ENCODE measurements at regions not wholly inside any gene's neighbourhood (a gene's known extent, or its start where the extent isn't known, plus 50 kb on each side); places are given as distances from the start of the nearest gene placed in this dataset.

DNA sequence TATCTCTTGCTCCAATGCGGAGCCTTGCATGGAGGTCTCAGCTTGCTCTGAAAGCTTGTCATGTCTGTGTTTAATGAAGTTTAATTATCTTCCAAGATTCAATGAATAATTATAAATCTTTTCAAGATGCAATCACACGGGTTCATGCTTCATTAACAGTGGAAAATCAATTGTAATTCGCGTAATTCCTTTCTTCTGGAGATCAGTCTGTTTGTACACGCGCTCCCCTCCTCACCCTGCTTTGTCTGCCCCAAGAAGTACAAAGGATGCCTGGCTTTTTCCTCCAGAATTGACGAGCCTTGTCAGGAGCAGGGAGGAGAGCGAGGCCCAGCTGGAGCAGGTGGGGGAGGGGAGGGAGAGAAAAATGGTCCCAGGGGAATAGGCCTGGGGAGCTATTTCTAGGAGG, 65.0 kb upstream of the DISP3 start:
- no peak for DNase-seq

DNA sequence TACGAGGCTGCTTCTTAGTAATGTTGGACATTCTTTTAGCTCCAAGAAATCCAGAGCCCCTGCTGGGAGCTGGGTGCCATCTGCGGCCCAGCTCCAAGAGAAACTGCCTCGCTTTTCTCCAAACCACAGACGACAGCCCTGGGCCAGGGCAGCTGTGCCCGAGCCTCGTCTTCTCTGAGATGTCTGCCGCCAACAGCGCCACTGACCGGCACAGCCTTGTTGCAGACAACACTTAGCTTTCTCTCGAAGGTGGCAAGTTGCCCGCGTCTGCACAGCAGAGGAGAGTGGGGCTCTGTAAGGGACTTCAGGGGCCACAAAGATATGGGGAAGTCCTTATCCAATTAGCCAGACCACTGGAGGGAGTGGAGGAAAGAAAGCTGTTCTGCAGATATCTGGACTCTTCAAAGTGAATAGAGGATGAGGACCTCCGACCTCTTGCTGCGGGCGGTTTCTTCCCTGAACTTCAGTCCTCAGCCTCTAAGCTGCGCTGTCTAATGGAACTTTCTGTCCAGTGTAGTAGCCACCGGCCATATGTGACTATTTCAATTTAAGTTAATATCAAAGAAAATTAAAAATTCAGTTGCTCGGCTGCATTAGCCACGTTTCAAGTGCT, 63.9 kb upstream of the DISP3 start:
- no peak for DNase-seq

DNA sequence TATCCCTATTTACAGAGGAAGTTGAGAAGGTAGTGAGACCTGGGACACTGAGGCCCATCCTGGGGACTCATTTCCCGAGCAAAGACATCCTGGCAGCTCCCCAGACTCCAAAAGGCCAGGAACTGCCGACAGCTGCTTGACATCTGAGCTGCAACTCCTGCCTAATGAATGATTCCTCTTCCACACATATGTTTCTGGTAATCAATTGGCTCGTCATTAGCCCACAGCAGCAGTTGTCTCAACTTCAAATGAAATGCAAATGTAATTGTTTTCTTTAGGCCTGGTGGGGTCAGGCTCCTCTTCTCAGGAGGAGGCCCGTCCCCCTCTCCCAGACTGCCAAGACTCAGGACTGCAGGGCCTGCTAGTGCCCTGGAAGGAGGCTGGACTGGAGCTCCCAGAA, 61.8 kb upstream of the DISP3 start:
- peak; percentile 14 to 64 (median 34) for DNase-seq

DNA sequence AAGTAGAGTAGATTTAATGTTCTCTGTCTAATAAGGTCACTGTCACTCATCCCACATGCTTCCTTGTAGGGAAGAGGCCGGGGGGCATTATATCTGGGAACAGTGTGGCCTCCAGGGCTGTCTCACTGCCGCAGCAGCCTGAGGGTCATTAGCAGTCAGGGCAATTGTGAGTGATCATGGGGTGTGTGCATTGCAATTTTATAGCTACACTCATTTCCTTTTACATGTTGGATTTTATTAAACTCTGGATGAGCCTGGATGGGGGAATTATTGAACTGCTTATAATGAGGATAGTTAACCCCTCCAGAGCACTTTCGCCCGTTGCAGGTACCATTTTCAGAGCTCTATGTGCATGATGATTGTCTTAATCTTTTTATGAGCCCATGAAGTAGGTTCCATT, 60.9 kb upstream of the DISP3 start:
- no peak for DNase-seq

DNA sequence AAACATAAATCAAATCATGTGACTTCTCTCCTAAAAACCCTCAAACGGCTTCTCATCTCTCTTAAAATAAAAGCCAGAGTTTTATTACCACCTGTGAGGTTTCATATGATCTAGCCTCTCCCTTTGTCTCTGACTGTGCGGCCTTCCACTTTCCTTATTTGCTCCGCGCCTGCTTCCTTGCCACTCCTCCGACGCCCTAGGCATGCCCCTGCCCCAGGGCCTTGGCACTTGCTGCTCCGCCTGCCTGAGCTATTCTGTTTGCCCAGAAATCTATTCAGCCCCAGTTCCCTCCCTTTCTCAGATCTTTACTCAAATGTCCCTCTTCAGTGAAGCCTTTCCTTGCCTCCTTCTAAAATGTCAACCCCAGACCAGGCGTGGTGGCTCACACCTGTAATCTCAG, 57.5 kb upstream of the DISP3 start:
- no peak for DNase-seq

DNA sequence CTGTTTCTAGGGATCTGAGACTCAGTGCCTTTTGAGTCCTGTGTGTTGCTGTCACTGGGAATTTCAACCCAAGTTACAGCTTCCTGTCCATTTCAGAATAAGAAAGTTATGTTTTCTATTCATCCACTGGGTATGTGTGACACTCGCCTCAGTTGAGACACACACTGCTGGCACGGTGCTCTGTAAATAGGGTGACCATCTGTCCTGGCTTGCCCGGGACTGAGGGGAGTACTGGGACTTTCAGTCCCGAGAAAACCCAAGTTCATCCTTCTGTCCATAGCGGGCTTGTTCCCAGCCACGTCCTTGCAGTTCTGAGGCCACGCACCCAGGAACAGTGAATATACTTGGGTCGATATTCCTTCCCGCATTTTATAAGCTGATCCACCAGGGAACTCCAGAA, 56.3 kb upstream of the DISP3 start:
- DNase-seq: no peak

DNA sequence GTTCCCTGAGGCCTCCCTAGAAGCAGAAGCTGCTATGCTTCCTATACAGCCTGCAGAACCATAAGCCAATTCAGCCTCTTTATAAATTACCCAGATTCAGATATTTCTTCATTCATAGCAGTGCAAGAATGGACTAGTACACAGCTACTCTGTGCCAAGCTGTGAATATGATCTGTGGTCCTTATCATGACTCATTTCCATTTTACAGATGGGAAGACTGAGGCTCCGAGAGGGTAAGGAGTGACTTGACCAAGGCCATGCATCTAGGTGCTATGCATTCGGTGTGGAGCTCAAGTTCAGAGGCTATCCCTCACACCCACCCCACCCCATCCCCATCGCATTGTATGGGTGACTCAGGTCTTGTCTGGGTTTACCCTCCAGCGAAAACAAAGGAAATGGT, 52.3 kb upstream of the DISP3 start:
- DNase-seq: no peak

DNA sequence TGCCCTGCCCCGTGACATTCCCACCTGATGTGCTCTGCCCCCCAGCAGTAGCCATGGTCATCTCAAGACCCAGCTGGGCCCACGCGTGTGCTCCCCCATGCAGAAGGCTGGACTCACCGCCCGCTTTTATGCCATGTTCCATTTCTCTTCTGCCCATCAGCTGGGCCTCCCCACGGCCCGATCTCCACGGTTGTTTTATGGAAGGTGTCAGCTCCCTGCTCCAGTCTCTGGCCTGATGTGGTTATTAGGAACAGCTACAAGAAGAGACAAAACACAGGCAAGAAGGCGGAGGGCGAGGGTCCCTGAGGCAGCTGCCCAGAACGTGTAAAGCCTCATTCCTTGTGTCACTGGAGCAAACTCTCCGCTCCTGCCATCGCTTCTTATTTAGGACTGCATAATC, 50.2 kb upstream of the DISP3 start:
- no peak for DNase-seq
